ENCODE measurements at regions not wholly inside any gene's neighbourhood (a gene's known extent, or its start where the extent isn't known, plus 50 kb on each side); places are given as distances from the start of the nearest gene placed in this dataset.

GRCh38 chr3:187795207-187795960 lies 50.1 kb upstream of the BCL6 start:
- Histone ChIP-seq H3K4me3 (no peak overlapping the region), H3K36me3 (no peaks in the 10 kb centered on the region), H3K9me3 (no peaks in the 10 kb centered on the region), H3K27ac (no peak overlapping the region), H3K4me1 (no peaks in the 10 kb centered on the region), H3K27me3 (no peaks in the 10 kb centered on the region)
- TF ChIP-seq CTCF (IDR thresholded peaks at IDR 0.05) = no peak
- TF ChIP-seq POLR2A (IDR thresholded peaks at IDR 0.05) = no peak
- intact Hi-C loops (cut with DNase I; ENCODE audit: low total_unique reads) = no loop called here
- DNase-seq = no peak

- DNase-seq = no peak
- TF ChIP-seq POLR2A (IDR thresholded peaks at IDR 0.05) (no peak), CTCF (IDR thresholded peaks at IDR 0.05) (no peak)
- Histone ChIP-seq H3K4me3 (no peak overlapping the region), H3K4me1 (no peaks in the 10 kb centered on the region), H3K9me3 (no peaks in the 10 kb centered on the region), H3K27ac (no peak overlapping the region), H3K27me3 (no peaks in the 10 kb centered on the region), H3K36me3 (no peaks in the 10 kb centered on the region)
- intact Hi-C loops (cut with DNase I; ENCODE audit: low total_unique reads) = no loop called here
Observed at GRCh38 chr3:187798126-187798525, 52.9 kb upstream of the BCL6 start.

GRCh38 chr3:187798531-187799530 lies 53.6 kb upstream of the BCL6 start:
- intact Hi-C loops (cut with DNase I; ENCODE audit: low total_unique reads) = no loop called here
- Histone ChIP-seq H3K9me3 (no peaks in the 10 kb centered on the region), H3K27ac (no peak overlapping the region)

GRCh38 chr3:187799942-187800641 lies 54.8 kb upstream of the BCL6 start:
- H3K27ac ChIP-seq = no peak overlapping the region
- TF ChIP-seq POLR2A (IDR thresholded peaks at IDR 0.05) (no peak), CTCF (IDR thresholded peaks at IDR 0.05) (no peak)
- H3K36me3 ChIP-seq = no peaks in the 10 kb centered on the region
- no peaks in the 10 kb centered on the region for H3K9me3 ChIP-seq
- H3K4me3 ChIP-seq = no peak overlapping the region
- DNase-seq = no peak
- no peaks in the 10 kb centered on the region for H3K27me3 ChIP-seq
- no peaks in the 10 kb centered on the region for H3K4me1 ChIP-seq
- intact Hi-C loops (cut with DNase I; ENCODE audit: low total_unique reads) = no loop called here

More at GRCh38 chr3:187798531-187799530, 53.6 kb upstream of the BCL6 start:
- H3K27me3 ChIP-seq = no peaks in the 10 kb centered on the region
- no peaks in the 10 kb centered on the region for H3K4me1 ChIP-seq
- no peak for DNase-seq
- TF ChIP-seq CTCF (IDR thresholded peaks at IDR 0.05) = no peak
- TF ChIP-seq POLR2A (IDR thresholded peaks at IDR 0.05) = no peak
- H3K36me3 ChIP-seq = no peaks in the 10 kb centered on the region
- H3K4me3 ChIP-seq = no peak overlapping the region

Data from uterus (tissue), 3 donors.